Liver (tissue), 8 donors: ENCODE measurements at regions not wholly inside any gene's neighbourhood (a gene's known extent, or its start where the extent isn't known, plus 50 kb on each side); places are given as distances from the start of the nearest gene placed in this dataset.

Experiments used
- DNase-seq: peaks from one replicate; pipeline ENCODE4 v3.0.0-alpha.2; 2017; ENCODE audit warnings: low spot score
- H3K27ac ChIP-seq, 2 donors: one replicate each; pipeline ENCODE4 v1.7.0; 2013; ENCODE audit warnings: inconsistent platforms in 2 of 2, low read length in 2 of 2, control low read depth in 1 of 2, low read depth in 1 of 2, mild to moderate bottlenecking in 1 of 2
- H3K27me3 ChIP-seq, 4 donors: one replicate each; pipeline versions ENCODE4 v1.6.1 to v1.7.0; 2013; ENCODE audit warnings: low read length in 3 of 4, inconsistent platforms in 1 of 4, mild to moderate bottlenecking in 1 of 4, moderate library complexity in 1 of 4; ENCODE audit not compliant: control insufficient read depth in 4 of 4, insufficient read depth in 4 of 4
- H3K36me3 ChIP-seq, 4 donors: one replicate each; pipeline versions ENCODE4 v1.6.1 to v1.7.0; 2013; ENCODE audit warnings: low read length in 3 of 4, mild to moderate bottlenecking in 3 of 4, low read depth in 1 of 4, moderate library complexity in 1 of 4; ENCODE audit not compliant: control insufficient read depth in 4 of 4, insufficient read depth in 3 of 4
- H3K4me1 ChIP-seq, 4 donors: one replicate each; pipeline versions ENCODE4 v1.6.1 to v1.7.0; 2013; ENCODE audit warnings: low read length in 3 of 4, mild to moderate bottlenecking in 3 of 4, moderate library complexity in 1 of 4; ENCODE audit not compliant: control insufficient read depth in 4 of 4, insufficient read depth in 4 of 4
- H3K4me3 ChIP-seq, 3 donors: one replicate each; pipeline versions ENCODE4 v1.6.1 to v1.7.0; 2013; ENCODE audit warnings: low read length in 3 of 3, control low read depth in 1 of 3, low read depth in 1 of 3, mild to moderate bottlenecking in 1 of 3
- H3K9ac ChIP-seq, 2 donors: one replicate each; pipeline ENCODE4 v1.7.0; 2013; ENCODE audit warnings: low read length in 2 of 2, mild to moderate bottlenecking in 2 of 2, moderate library complexity in 2 of 2, control low read depth in 1 of 2, low read depth in 1 of 2
- H3K9me3 ChIP-seq, 4 donors: one replicate each; pipeline versions ENCODE4 v1.6.1 to v1.7.0; 2013; ENCODE audit warnings: low read length in 3 of 4; ENCODE audit not compliant: control insufficient read depth in 4 of 4
- FOXA1 ChIP-seq: IDR thresholded peaks from 2 replicates; pipeline ENCODE4 v1.6.1; 2016; ENCODE audit warnings: antibody characterized with exemption
- GABPA ChIP-seq, 2 donors: IDR thresholded peaks in 1 of 2; conservative IDR thresholded peaks in 1 of 2; 2 replicates each; pipeline ENCODE4 v1.6.1; 2016; ENCODE audit warnings: antibody characterized with exemption in 2 of 2, mild to moderate bottlenecking in 1 of 2, moderate library complexity in 1 of 2
- HNF4A ChIP-seq, 2 donors: conservative IDR thresholded peaks; 2 replicates each; pipeline ENCODE4 v1.6.1; 2016; ENCODE audit warnings: antibody characterized with exemption in 2 of 2, mild to moderate bottlenecking in 2 of 2
- HNF4G ChIP-seq: IDR thresholded peaks from 2 replicates; pipeline ENCODE4 v1.6.1; 2016; ENCODE audit warnings: antibody characterized with exemption
- JUND ChIP-seq, 2 donors: IDR thresholded peaks; 2 replicates each; pipeline ENCODE4 v1.6.1; 2016; ENCODE audit warnings: antibody characterized with exemption in 2 of 2
- NR2F2 ChIP-seq: IDR thresholded peaks from 2 replicates; pipeline ENCODE4 v1.6.1; 2016; ENCODE audit warnings: antibody characterized with exemption
- RAD21 ChIP-seq, 2 donors: IDR thresholded peaks; 2 replicates each; pipeline ENCODE4 v1.6.1; 2016; ENCODE audit warnings: antibody characterized with exemption in 2 of 2, mild to moderate bottlenecking in 2 of 2
- RXRA ChIP-seq, 2 donors: IDR thresholded peaks; 2 replicates each; pipeline ENCODE4 v1.6.1; 2017 to 2018; ENCODE audit warnings: antibody characterized with exemption in 2 of 2, mild to moderate bottlenecking in 1 of 2
- SP1 ChIP-seq: IDR thresholded peaks from 2 replicates; pipeline ENCODE4 v1.6.1; 2018; ENCODE audit warnings: antibody characterized with exemption, mild to moderate bottlenecking
- TAF1 ChIP-seq: conservative IDR thresholded peaks from 2 replicates; pipeline ENCODE4 v1.6.1; 2016; ENCODE audit warnings: antibody characterized with exemption, mild to moderate bottlenecking
- YY1 ChIP-seq: IDR thresholded peaks from 2 replicates; pipeline ENCODE4 v1.6.1; 2016; ENCODE audit warnings: antibody characterized with exemption, mild to moderate bottlenecking
- WGBS: extraction: QIAGEN DNeasy Blood & Tissue Kit; methylation state at CpG from one replicate; pipeline ENCODE4 v1.1.7; 2013; 5-methylcytosine and 5-hydroxymethylcytosine counted together
- TF ChIP-seq, protein P1 (sequence below): IDR thresholded peaks from 2 replicates; pipeline ENCODE4 v1.6.1; 2016; ENCODE audit warnings: antibody characterized with exemption, mild to moderate bottlenecking
- TF ChIP-seq, protein P2 (sequence below): fragments of 150-350 bp; IDR thresholded peaks from 2 replicates; pipeline ENCODE4 v1.5.1; 2017; ENCODE audit warnings: improper control_type of control experiment, low read depth, low read length; ENCODE audit not compliant: missing input control
- TF ChIP-seq, protein P3 (sequence below): IDR thresholded peaks from 2 replicates; pipeline ENCODE4 v1.6.1; 2016; ENCODE audit warnings: antibody characterized with exemption
- TF ChIP-seq, protein P4 (sequence below): IDR thresholded peaks from 2 replicates; pipeline ENCODE4 v1.6.1; 2016; ENCODE audit warnings: antibody characterized with exemption
- TF ChIP-seq, protein P5 (sequence below): IDR thresholded peaks from 2 replicates; pipeline ENCODE4 v1.6.1; 2016; ENCODE audit warnings: antibody characterized with exemption
- donor health status: healthy.
- donor health status: healthy.
- donor health status: healthy.
- donor health status: healthy.
- donor health status: healthy.

DNA sequence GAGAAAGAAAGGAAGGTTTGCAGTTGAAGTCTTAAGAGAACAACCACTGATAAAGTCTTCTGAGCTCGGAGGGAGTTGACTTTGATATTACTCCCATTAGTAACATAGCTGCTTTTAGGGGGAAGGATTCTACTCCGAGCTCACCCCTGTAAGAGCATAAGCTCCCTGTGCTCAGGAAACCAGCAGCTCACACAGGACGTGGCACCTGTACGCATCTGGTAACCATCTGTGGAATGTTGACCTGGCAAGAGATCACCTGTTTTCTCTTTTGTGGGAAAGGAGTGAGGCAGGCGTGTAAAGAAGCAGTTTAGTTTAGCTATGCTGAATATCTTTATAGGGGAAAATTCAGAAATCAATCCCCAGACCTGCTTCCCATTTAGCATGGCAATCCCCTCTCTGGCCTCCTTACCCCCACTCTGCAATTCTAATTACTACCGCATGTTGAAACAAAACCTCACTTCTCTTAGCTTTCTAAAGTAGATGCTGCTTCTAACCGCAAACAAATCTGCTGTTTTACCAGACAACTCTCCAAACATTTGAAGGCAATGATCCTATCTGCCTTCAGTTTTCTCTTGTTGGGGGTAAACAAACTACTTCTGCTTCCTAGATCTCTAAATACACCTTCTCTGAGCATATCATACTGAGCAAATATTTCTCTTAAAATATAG, 121.8 kb upstream of the KCNK1 start:
- WGBS, result 80% methylated on average over 7 of the region's 7 CpGs
- Histone ChIP-seq H3K4me3 (no peak overlapping the region), H3K4me1 (peaks cover 0 to 5% (median 0%) of the 10 kb centered on the region in 4 donors), H3K36me3 (no peaks in the 10 kb centered on the region), H3K27me3 (no peaks in the 10 kb centered on the region), H3K9ac (no peak overlapping the region), H3K9me3 (peaks cover 0 to 4% (median 0%) of the 10 kb centered on the region in 4 donors), H3K27ac (no peak overlapping the region)
- TF ChIP-seq, protein P1, sequence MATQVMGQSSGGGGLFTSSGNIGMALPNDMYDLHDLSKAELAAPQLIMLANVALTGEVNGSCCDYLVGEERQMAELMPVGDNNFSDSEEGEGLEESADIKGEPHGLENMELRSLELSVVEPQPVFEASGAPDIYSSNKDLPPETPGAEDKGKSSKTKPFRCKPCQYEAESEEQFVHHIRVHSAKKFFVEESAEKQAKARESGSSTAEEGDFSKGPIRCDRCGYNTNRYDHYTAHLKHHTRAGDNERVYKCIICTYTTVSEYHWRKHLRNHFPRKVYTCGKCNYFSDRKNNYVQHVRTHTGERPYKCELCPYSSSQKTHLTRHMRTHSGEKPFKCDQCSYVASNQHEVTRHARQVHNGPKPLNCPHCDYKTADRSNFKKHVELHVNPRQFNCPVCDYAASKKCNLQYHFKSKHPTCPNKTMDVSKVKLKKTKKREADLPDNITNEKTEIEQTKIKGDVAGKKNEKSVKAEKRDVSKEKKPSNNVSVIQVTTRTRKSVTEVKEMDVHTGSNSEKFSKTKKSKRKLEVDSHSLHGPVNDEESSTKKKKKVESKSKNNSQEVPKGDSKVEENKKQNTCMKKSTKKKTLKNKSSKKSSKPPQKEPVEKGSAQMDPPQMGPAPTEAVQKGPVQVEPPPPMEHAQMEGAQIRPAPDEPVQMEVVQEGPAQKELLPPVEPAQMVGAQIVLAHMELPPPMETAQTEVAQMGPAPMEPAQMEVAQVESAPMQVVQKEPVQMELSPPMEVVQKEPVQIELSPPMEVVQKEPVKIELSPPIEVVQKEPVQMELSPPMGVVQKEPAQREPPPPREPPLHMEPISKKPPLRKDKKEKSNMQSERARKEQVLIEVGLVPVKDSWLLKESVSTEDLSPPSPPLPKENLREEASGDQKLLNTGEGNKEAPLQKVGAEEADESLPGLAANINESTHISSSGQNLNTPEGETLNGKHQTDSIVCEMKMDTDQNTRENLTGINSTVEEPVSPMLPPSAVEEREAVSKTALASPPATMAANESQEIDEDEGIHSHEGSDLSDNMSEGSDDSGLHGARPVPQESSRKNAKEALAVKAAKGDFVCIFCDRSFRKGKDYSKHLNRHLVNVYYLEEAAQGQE, result no peak
- TF ChIP-seq, protein P2, sequence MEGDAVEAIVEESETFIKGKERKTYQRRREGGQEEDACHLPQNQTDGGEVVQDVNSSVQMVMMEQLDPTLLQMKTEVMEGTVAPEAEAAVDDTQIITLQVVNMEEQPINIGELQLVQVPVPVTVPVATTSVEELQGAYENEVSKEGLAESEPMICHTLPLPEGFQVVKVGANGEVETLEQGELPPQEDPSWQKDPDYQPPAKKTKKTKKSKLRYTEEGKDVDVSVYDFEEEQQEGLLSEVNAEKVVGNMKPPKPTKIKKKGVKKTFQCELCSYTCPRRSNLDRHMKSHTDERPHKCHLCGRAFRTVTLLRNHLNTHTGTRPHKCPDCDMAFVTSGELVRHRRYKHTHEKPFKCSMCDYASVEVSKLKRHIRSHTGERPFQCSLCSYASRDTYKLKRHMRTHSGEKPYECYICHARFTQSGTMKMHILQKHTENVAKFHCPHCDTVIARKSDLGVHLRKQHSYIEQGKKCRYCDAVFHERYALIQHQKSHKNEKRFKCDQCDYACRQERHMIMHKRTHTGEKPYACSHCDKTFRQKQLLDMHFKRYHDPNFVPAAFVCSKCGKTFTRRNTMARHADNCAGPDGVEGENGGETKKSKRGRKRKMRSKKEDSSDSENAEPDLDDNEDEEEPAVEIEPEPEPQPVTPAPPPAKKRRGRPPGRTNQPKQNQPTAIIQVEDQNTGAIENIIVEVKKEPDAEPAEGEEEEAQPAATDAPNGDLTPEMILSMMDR, result no peak
- TF ChIP-seq, protein P3, sequence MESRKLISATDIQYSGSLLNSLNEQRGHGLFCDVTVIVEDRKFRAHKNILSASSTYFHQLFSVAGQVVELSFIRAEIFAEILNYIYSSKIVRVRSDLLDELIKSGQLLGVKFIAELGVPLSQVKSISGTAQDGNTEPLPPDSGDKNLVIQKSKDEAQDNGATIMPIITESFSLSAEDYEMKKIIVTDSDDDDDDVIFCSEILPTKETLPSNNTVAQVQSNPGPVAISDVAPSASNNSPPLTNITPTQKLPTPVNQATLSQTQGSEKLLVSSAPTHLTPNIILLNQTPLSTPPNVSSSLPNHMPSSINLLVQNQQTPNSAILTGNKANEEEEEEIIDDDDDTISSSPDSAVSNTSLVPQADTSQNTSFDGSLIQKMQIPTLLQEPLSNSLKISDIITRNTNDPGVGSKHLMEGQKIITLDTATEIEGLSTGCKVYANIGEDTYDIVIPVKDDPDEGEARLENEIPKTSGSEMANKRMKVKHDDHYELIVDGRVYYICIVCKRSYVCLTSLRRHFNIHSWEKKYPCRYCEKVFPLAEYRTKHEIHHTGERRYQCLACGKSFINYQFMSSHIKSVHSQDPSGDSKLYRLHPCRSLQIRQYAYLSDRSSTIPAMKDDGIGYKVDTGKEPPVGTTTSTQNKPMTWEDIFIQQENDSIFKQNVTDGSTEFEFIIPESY, result no peak
- TF ChIP-seq, protein P4, sequence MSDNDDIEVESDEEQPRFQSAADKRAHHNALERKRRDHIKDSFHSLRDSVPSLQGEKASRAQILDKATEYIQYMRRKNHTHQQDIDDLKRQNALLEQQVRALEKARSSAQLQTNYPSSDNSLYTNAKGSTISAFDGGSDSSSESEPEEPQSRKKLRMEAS, result no peak
- TF ChIP-seq YY1 (no peak), HNF4A (conservative IDR thresholded peaks at IDR 0.05) (no peak), RAD21 (IDR thresholded peaks at IDR 0.05) (no peak)
- DNase-seq, result no peak

DNA sequence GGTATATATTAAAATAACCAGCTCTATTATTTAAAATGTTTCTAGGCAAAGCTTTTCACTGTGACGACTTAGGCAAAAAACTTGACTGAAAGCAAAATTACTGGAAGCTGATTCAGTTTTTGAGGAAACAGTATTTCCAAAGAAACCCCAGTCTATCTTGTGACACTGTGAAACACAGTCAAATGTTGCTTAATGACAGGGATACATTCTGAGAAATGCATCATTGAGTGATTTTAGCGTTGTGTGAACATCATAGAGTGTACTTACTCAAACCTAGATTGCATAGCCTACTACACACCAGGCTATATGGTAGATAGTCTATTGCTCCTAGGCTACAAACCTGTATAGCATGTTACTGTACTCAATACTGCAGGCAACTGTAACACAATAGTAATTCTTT, 116.9 kb upstream of the KCNK1 start:
- DNase-seq, result no peak
- 85% methylated on average over 2 of the region's 2 CpGs for WGBS
- Histone ChIP-seq H3K27ac (no peak overlapping the region), H3K9ac (no peak overlapping the region), H3K4me1 (no peaks in the 10 kb centered on the region), H3K4me3 (no peak overlapping the region), H3K36me3 (no peaks in the 10 kb centered on the region), H3K27me3 (no peaks in the 10 kb centered on the region), H3K9me3 (no peaks in the 10 kb centered on the region)
- TF ChIP-seq RAD21 (IDR thresholded peaks at IDR 0.05) (no peak), JUND (IDR thresholded peaks at IDR 0.05) (no peak), GABPA (IDR thresholded peaks at IDR 0.05 in 1 of 2, conservative IDR thresholded peaks at IDR 0.05 in 1 of 2) (no peak), FOXA1 (no peak), NR2F2 (no peak), HNF4A (conservative IDR thresholded peaks at IDR 0.05) (no peak), YY1 (no peak), HNF4G (no peak), TAF1 (no peak), RXRA (IDR thresholded peaks at IDR 0.05) (no peak), SP1 (no peak)
- TF ChIP-seq, protein P5, sequence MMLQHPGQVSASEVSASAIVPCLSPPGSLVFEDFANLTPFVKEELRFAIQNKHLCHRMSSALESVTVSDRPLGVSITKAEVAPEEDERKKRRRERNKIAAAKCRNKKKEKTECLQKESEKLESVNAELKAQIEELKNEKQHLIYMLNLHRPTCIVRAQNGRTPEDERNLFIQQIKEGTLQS, result no peak
- TF ChIP-seq, protein P1, result no peak
- TF ChIP-seq, protein P3, result no peak
